Effector memory CD8-positive, alpha-beta T cell (primary cell): ENCODE measurements at regions not wholly inside any gene's neighbourhood (a gene's known extent, or its start where the extent isn't known, plus 50 kb on each side); places are given as distances from the start of the nearest gene placed in this dataset.
"Not testable (repeated sequence)": the region's sequence is repeated elsewhere in the genome, so short reads cannot be mapped to it uniquely, and the experiment has no call there.

Source experiments
- ATAC-seq: fragments of 150-1000 bp; cut with Tn5 transposase; replicated peaks from 2 replicates; pipeline ENCODE4 v1.10.0; 2021; ENCODE audit warnings: mild to moderate bottlenecking, moderate library complexity
- DNase-seq, 3 experiments: peaks; one replicate each; pipeline ENCODE4 v3.0.0; 2021
- H3K27ac Mint-ChIP-seq, 2 donors: one replicate each; pipeline ENCODE4 v1.8.0; 2022; ENCODE audit warnings: mild to moderate bottlenecking in 2 of 2, mixed read lengths in 2 of 2, moderate library complexity in 2 of 2
- H3K27me3 Mint-ChIP-seq, 2 donors: one replicate each; pipeline ENCODE4 v1.8.0; 2022; ENCODE audit warnings: mixed read lengths in 2 of 2
- H3K36me3 Mint-ChIP-seq: one replicate; pipeline ENCODE4 v1.8.0; 2022; ENCODE audit warnings: mild to moderate bottlenecking, moderate library complexity, mixed read lengths; ENCODE audit not compliant: insufficient read depth
- H3K4me1 Mint-ChIP-seq, 2 donors: one replicate each; pipeline ENCODE4 v1.8.0; 2022; ENCODE audit warnings: low read depth in 2 of 2, mixed read lengths in 2 of 2
- H3K4me3 Mint-ChIP-seq, 2 donors: one replicate each; pipeline ENCODE4 v1.8.0; 2022; ENCODE audit warnings: mild to moderate bottlenecking in 2 of 2, mixed read lengths in 2 of 2, moderate library complexity in 2 of 2
- H3K9me3 Mint-ChIP-seq, 2 donors: one replicate each; pipeline ENCODE4 v1.8.0; 2022; ENCODE audit warnings: mixed read lengths in 2 of 2

- ATAC-seq (no peak), DNase-seq (no peak)
- Mint-ChIP-seq H3K27me3 (peaks cover 8 to 12% of the 10 kb centered on the region in 2 donors), H3K4me3 (no peak overlapping the region), H3K36me3 (no peaks in the 10 kb centered on the region), H3K27ac (no peak overlapping the region), H3K4me1 (no peaks in the 10 kb centered on the region), H3K9me3 (no peaks in the 10 kb centered on the region)
Measured at GRCh38 chr4:15331930-15332329, 95.9 kb upstream of the C1QTNF7 start.

GRCh38 chr4:15332377-15332776, 95.5 kb upstream of the C1QTNF7 start:
- H3K27me3 Mint-ChIP-seq = peaks cover 8 to 9% of the 10 kb centered on the region in 2 donors
- ATAC-seq (no peak), DNase-seq (no peak)
- H3K4me3 Mint-ChIP-seq = no peak overlapping the region
- H3K36me3 Mint-ChIP-seq = no peaks in the 10 kb centered on the region
- H3K9me3 Mint-ChIP-seq = no peaks in the 10 kb centered on the region
- H3K27ac Mint-ChIP-seq = no peak overlapping the region
- no peaks in the 10 kb centered on the region for H3K4me1 Mint-ChIP-seq

GRCh38 chr4:15333692-15334633, 93.9 kb upstream of the C1QTNF7 start:
- Mint-ChIP-seq H3K27ac (no peak overlapping the region), H3K4me1 (no peaks in the 10 kb centered on the region), H3K4me3 (no peak overlapping the region), H3K27me3 (peaks cover 6 to 13% of the 10 kb centered on the region in 2 donors), H3K36me3 (no peaks in the 10 kb centered on the region), H3K9me3 (no peaks in the 10 kb centered on the region)
- ATAC-seq (no peak), DNase-seq (no peak)

DNA sequence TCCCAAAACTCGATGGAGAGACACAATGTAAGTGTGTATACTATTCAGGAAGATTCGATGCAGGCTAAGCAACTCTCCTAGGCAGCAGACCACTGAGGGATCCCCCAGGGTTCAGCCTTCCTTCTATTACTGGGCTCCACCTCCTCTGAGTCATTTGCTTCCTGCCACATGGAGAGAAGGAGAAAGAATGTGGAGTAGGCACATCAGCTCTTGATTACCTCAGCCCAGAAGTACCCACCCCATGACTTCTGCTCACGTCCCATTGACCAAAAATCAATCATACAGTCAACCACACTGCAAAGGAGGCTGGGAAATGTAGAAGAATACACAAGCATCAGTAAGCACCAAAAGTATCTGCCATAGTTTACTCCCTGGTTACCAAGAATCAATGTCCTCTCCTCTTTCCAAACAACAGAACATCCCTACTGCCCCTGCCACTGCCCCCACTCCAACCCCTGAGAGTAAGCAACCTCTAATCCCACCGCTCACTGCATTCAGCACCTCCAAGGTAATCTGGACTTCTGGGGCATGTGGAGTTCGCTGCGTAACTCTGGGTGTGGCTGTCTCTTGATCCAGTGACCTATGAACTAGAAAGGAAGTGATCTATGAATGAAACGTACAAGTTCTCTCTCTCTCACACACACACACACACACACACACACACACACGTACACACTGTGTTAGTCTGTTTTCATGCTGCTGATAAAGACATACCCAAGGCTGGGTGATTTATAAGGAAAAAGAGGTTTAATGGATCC, 91.2 kb upstream of the C1QTNF7 start:
- no peaks in the 10 kb centered on the region for H3K36me3 Mint-ChIP-seq
- H3K27me3 Mint-ChIP-seq = peaks cover 13 to 18% of the 10 kb centered on the region in 2 donors
- H3K4me3 Mint-ChIP-seq = no peak overlapping the region
- no peak overlapping the region for H3K27ac Mint-ChIP-seq
- H3K4me1 Mint-ChIP-seq = no peaks in the 10 kb centered on the region
- no peaks in the 10 kb centered on the region for H3K9me3 Mint-ChIP-seq
- ATAC-seq = no peak
- DNase-seq = no peak

DNA sequence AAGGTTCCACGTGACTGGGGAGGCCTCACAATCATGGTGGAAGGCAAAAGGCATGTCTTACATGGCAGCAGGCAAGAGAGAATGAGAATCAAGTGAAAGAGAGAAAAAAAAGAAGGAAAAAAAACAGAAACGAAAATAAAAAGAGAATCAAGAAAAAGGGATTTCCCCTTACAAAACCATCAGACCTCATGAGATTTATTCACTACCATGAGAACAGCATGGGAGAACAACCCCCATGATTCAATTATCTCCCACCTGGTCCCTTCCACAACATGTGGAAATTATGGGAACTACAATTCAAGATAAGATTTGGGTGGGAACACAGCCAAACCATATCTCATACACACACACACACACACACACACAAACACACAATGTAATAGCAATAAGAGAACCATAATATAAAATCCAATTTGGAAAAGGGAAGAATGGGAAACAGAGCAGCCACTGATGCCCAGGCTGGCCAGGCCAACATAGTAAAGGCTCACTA, 90.6 kb upstream of the C1QTNF7 start:
- ATAC-seq, H3K27ac Mint-ChIP-seq, H3K36me3 Mint-ChIP-seq, DNase-seq, H3K4me1 Mint-ChIP-seq, H3K9me3 Mint-ChIP-seq, H3K4me3 Mint-ChIP-seq: not testable (repeated sequence)
- peaks cover 13 to 16% of the 10 kb centered on the region in 2 donors for H3K27me3 Mint-ChIP-seq

DNA sequence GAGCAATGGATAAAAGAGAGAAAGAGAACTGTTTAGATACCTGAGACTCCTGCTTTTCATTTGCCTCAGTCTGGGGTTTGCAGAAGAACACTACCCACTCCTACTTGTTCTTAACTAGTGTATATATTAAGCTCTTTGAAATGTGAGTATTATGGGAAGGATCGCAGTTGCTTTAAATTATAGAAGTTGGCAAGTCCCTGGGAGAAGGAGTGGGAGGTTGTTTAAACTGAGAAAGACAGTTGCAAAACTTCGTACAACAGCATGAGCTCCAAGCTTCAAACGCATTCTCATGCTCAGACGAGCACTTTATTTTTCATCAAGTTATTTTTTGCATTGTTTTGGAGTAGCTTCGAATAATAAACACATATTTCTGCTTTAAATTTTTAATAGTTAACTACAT, 88.1 kb upstream of the C1QTNF7 start:
- DNase-seq = no peak
- no peak overlapping the region for H3K4me3 Mint-ChIP-seq
- H3K27ac Mint-ChIP-seq = no peak overlapping the region
- H3K36me3 Mint-ChIP-seq = no peaks in the 10 kb centered on the region
- H3K9me3 Mint-ChIP-seq = no peaks in the 10 kb centered on the region
- no peak for ATAC-seq
- H3K27me3 Mint-ChIP-seq = peaks cover 8 to 12% of the 10 kb centered on the region in 2 donors
- no peaks in the 10 kb centered on the region for H3K4me1 Mint-ChIP-seq

DNA sequence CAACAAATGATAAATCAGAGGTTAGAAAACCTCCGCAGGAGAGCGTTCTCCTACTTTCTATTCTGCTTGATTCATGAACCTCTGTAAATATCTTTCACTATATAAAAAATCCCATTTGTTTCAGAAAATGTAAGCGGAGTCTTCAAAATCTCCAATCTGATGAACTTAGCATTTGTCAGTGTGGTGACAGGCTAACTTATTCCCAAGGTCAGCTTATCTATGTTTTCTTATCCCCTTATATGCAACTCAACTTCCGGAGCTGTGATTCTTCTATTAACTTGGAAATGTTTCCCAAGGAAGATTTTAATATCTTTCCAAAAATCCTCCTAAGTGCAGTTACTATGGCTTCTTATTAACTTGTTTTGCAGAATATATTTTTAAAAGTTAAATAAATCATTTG, 87.5 kb upstream of the C1QTNF7 start:
- Mint-ChIP-seq H3K4me1 (no peaks in the 10 kb centered on the region), H3K27ac (no peak overlapping the region), H3K36me3 (no peaks in the 10 kb centered on the region), H3K9me3 (no peaks in the 10 kb centered on the region), H3K4me3 (no peak overlapping the region), H3K27me3 (peaks cover 8 to 12% of the 10 kb centered on the region in 2 donors)
- no peak for DNase-seq
- ATAC-seq = no peak

DNA sequence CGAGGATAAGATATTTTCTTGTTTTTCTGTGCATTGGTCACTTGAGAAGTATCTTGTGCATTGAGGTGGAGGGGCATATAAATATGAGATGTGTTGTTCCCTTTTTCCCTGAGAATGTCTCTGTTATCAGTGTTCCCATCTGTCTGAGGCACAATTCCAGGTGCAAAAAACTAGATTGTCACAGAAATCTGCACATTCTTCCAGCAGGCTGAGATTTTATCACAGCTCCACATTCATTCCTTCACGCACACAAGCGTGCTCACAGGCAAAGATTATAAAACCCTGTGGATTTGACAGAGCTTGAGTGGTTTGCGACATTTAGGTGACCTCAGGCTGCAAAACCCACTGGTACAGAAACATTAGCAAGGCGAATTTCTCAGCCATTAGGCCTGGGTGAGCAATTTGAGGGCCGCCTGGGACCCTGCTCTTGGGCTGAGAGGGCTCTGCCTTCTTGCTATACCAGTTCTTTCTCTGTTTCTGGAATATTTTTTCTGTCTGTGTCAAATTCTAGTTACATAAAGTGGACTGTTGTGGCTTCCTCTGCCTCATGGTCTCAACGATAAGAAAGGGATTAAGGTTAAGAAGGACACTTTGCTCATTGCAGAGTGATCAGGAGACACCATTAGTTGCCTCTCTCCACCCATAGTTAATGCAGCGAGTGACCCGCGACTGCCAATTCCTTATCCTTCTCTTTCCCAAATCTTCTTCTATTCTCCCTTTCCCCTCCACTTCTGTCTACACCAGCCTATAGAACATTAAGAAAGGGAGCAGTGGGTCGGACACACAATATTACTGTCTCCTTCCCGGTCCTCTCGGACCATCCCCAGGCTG, 86.7 kb upstream of the C1QTNF7 start:
- no peak for DNase-seq
- H3K27ac Mint-ChIP-seq = no peak overlapping the region
- H3K36me3 Mint-ChIP-seq = no peaks in the 10 kb centered on the region
- no peaks in the 10 kb centered on the region for H3K9me3 Mint-ChIP-seq
- peaks cover 8 to 12% of the 10 kb centered on the region in 2 donors for H3K27me3 Mint-ChIP-seq
- no peak overlapping the region for H3K4me3 Mint-ChIP-seq
- H3K4me1 Mint-ChIP-seq = no peaks in the 10 kb centered on the region
- no peak for ATAC-seq

DNA sequence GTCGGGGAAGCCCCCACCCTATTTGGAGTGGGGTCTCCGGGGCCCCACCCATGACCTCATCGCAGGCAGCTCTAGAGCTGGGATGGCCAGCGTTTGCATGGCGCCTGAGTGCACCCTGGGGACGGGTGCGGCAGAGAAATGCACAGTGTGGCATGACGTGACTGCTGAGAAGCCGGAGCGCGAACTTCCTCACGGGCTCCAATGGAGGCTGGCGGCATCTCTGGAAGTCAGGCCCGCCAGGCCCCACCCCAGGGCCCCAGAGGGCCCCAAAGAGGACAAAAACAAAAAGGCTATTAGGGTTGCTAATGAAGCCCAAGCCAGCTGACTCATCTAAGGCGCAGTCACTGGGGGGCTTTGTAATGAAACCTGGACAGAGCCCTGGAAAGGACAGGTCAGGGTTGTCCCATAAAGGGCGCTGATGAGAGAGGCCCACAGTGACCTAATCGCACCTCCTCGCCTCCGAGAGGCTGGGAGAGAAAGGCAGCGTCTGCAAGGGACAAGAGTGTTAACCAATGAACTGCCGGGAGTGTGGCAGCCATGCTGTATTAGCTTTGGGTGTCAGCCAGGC, 86.0 kb upstream of the C1QTNF7 start:
- peaks cover 8 to 12% of the 10 kb centered on the region in 2 donors for H3K27me3 Mint-ChIP-seq
- H3K4me3 Mint-ChIP-seq = no peak overlapping the region
- no peaks in the 10 kb centered on the region for H3K4me1 Mint-ChIP-seq
- H3K9me3 Mint-ChIP-seq = no peaks in the 10 kb centered on the region
- no peak overlapping the region for H3K27ac Mint-ChIP-seq
- DNase-seq (no peak), ATAC-seq (no peak)
- H3K36me3 Mint-ChIP-seq = no peaks in the 10 kb centered on the region

GRCh38 chr4:15343000-15343399, 84.8 kb upstream of the C1QTNF7 start:
- Mint-ChIP-seq H3K27ac (no peak overlapping the region), H3K4me1 (no peaks in the 10 kb centered on the region), H3K36me3 (no peaks in the 10 kb centered on the region), H3K4me3 (no peak overlapping the region), H3K9me3 (no peaks in the 10 kb centered on the region), H3K27me3 (peaks cover 8 to 9% of the 10 kb centered on the region in 2 donors)
- no peak for DNase-seq
- no peak for ATAC-seq

DNA sequence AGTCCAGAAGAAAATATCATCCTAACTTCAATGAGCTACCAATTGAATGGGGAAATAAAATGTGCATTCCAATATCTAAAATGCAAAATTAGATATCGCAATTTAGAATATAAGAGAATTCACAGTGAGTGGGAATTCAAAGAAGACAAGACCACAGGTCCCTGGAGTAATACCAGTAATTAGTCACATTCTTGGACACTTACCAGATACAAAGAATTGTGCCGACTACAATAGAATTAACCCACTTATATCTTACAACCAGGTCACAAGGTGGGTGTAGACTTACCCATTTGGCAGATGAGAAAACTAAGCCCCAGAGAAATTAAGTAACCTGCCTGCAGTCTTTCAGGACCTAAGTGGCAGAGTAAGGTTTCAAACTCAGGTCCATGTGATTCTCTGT, 84.3 kb upstream of the C1QTNF7 start:
- no peaks in the 10 kb centered on the region for H3K9me3 Mint-ChIP-seq
- H3K27ac Mint-ChIP-seq = no peak overlapping the region
- DNase-seq (no peak), ATAC-seq (no peak)
- peaks cover 7 to 8% of the 10 kb centered on the region in 2 donors for H3K27me3 Mint-ChIP-seq
- no peaks in the 10 kb centered on the region for H3K36me3 Mint-ChIP-seq
- no peak overlapping the region for H3K4me3 Mint-ChIP-seq
- H3K4me1 Mint-ChIP-seq = no peaks in the 10 kb centered on the region

DNA sequence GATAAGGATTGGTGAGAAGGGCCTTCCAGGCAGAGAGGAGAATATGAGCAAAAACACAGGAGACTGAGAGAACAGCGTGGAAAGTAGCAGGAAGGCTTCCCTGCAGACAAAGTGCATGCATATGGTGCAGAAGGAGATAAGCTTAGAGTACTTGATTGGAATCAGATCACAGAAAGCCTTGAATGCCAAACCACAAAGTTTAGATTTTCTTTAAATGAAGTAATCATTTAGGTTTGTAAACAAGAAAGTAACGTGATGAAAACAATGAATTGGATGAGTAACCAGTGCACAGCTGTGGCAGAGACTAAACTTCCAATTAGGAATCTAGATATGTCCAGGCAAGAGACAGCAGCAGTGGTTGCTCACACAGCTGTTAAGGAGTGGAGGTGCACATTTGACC, 83.8 kb upstream of the C1QTNF7 start:
- ATAC-seq (no peak), DNase-seq (no peak)
- no peaks in the 10 kb centered on the region for H3K9me3 Mint-ChIP-seq
- H3K4me3 Mint-ChIP-seq = no peak overlapping the region
- no peaks in the 10 kb centered on the region for H3K36me3 Mint-ChIP-seq
- no peak overlapping the region for H3K27ac Mint-ChIP-seq
- H3K4me1 Mint-ChIP-seq = peaks cover 0 to under 1% of the 10 kb centered on the region in 2 donors
- H3K27me3 Mint-ChIP-seq = peaks cover 7 to 8% of the 10 kb centered on the region in 2 donors

DNA sequence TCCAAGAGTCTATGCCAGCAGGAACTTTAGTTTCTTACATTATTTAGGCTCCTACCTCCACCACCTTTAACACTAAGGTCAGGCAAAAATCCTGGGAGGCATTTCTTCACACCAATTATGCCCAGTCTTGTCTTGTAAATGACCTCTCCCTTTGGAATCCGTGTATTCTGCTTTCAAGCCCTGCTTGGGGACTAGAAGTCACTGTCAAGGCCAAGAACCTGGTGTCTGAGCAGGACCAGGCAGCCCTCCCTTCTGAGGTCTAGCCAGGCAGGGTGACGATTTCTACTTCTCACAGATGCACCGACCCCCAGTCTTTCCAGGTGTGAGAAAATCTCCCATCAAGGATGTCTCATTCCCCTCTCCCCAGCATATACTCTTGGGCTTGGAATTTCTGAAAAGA, 82.7 kb upstream of the C1QTNF7 start:
- ATAC-seq (no peak), DNase-seq (no peak)
- H3K27ac Mint-ChIP-seq = no peak overlapping the region
- H3K4me3 Mint-ChIP-seq = no peak overlapping the region
- no peaks in the 10 kb centered on the region for H3K9me3 Mint-ChIP-seq
- no peaks in the 10 kb centered on the region for H3K36me3 Mint-ChIP-seq
- H3K4me1 Mint-ChIP-seq = peaks cover 3 to 9% of the 10 kb centered on the region in 2 donors
- peaks cover 8 to 17% of the 10 kb centered on the region in 2 donors for H3K27me3 Mint-ChIP-seq
